AG10803 (cell line): ENCODE measurements at regions not wholly inside any gene's neighbourhood (a gene's known extent, or its start where the extent isn't known, plus 50 kb on each side); places are given as distances from the start of the nearest gene placed in this dataset.

ENCODE experiments used
- DNase-seq: peaks from one replicate; pipeline ENCODE4 v3.0.0; 2010; ENCODE audit warnings: low read depth
- H3K4me3 ChIP-seq: 2 replicates; pipeline ENCODE4 v1.5.1; 2011; ENCODE audit warnings: mild to moderate bottlenecking, low read length, control low read depth
- CTCF ChIP-seq: conservative IDR thresholded peaks from 2 replicates; pipeline ENCODE4 v1.5.1; 2011; ENCODE audit warnings: mild to moderate bottlenecking, low read length, control low read depth, inconsistent platforms

- no peak for DNase-seq
- TF ChIP-seq CTCF, result no peak
- no peak overlapping the region for H3K4me3 ChIP-seq
Measured at GRCh38 chr1:189662190-189662589, 815.5 kb downstream of the BRINP3 start.

GRCh38 chr1:189669846-189670245 is 807.8 kb downstream of the BRINP3 start:
- TF ChIP-seq CTCF, result no peak
- H3K4me3 ChIP-seq, result no peak overlapping the region
- DNase-seq, result no peak

- no peak for DNase-seq
- H3K4me3 ChIP-seq, result no peak overlapping the region
- no peak for TF ChIP-seq CTCF
Measured at GRCh38 chr1:189673217-189673616, 804.4 kb downstream of the BRINP3 start.

GRCh38 chr1:189675712-189676244 is 801.9 kb downstream of the BRINP3 start:
- H3K4me3 ChIP-seq, result no peak overlapping the region
- no peak for DNase-seq
- TF ChIP-seq CTCF, result no peak

GRCh38 chr1:189678779-189679178 is 798.9 kb downstream of the BRINP3 start:
- TF ChIP-seq CTCF, result no peak
- no peak overlapping the region for H3K4me3 ChIP-seq
- DNase-seq, result no peak

GRCh38 chr1:189681252-189681919 is 796.3 kb downstream of the BRINP3 start:
- no peak for TF ChIP-seq CTCF

GRCh38 chr1:189682591-189682990 is 795.1 kb downstream of the BRINP3 start:
- no peak overlapping the region for H3K4me3 ChIP-seq
- no peak for TF ChIP-seq CTCF
- DNase-seq, result no peak

More at GRCh38 chr1:189681252-189681919, 796.3 kb downstream of the BRINP3 start:
- DNase-seq, result no peak
- no peak overlapping the region for H3K4me3 ChIP-seq
